ENCODE measurements at regions not wholly inside any gene's neighbourhood (a gene's known extent, or its start where the extent isn't known, plus 50 kb on each side); places are given as distances from the start of the nearest gene placed in this dataset.
"Not testable (repeated sequence)": the region's sequence is repeated elsewhere in the genome, so short reads cannot be mapped to it uniquely, and the experiment has no call there.

DNA sequence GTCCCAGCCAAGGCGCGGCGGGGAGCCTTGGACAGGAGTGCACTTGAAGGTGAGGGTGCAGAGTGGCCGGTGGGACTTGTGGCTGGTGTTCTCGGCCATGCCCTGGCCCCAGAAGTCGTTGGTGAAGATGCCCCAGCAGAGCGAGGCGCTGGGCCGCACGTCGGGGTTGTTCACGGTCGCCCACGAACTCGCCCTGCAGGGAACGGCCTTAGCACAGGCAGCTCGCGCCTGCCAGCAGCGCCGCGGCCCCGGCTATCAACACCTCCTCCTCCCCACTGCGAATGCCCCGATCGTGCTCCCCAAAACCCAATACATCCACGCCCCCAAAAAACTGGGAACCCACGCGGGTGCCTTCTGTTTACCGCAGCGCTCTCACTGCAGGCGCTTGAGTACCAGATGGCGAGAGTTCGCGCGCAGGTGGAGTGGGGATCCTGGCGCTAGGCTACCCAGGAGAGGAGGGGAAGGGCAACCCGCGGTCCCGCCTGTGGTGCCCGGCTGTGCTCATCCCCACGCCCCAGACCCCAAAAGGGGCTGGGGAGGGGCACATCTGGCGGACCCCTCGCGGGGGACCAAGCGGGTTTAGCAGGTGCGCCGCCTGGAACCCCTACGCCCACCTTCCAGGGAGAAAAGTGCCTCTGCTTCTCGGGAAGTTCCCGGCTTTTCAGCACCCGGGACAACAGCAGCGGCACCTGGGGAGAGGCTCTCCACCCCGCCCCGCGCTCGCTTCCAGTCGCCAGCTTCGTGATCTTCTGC, 386.3 kb upstream of the TMTC1 start:
- Mint-ChIP-seq H3K9me3 (peaks cover 0 to 4% of the 10 kb centered on the region in 2 donors), H3K36me3 (peaks cover 0 to 7% of the 10 kb centered on the region in 2 donors), H3K27ac (no peak overlapping the region)
- ATAC-seq (no peak), DNase-seq (ENCODE audit: low spot score in 2 of 2) (no peak)

DNA sequence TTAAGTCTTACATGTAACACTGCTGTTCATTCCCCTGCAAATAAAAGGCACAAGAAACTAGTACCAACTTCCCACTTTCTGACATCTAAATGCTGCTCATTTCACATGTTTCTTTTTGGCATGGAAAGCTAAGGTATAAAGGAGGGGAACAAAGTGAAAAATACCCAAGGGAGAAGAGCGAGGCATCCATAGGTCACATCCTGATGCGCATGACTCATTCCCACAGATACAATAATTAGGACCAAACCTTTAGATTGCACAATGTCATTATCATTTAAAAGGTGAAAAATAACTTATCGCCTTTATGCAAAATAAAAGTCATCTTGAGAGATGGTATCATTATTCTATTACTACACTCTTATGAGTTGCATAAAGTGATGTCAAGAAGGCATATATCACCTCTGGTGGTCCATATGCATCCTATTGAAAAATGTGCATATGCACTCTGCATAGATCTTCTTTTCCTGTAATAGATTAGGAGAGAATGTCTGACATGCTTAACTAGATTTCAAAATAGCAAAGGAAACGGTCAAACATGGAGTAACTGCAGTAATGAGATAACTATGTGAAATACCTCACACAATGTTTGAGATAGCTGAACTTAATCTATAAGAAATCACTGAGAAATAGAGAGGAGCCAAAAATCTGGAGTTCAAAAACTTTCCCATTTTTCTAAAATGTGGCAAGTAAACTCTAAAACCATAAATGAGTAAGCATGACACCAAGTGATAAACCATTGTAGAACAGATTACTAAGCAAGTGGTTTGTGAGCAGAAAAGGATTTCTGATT, 382.5 kb upstream of the TMTC1 start:
- no peak for ATAC-seq
- H3K36me3 Mint-ChIP-seq: peaks cover 0 to 6% of the 10 kb centered on the region in 2 donors

DNA sequence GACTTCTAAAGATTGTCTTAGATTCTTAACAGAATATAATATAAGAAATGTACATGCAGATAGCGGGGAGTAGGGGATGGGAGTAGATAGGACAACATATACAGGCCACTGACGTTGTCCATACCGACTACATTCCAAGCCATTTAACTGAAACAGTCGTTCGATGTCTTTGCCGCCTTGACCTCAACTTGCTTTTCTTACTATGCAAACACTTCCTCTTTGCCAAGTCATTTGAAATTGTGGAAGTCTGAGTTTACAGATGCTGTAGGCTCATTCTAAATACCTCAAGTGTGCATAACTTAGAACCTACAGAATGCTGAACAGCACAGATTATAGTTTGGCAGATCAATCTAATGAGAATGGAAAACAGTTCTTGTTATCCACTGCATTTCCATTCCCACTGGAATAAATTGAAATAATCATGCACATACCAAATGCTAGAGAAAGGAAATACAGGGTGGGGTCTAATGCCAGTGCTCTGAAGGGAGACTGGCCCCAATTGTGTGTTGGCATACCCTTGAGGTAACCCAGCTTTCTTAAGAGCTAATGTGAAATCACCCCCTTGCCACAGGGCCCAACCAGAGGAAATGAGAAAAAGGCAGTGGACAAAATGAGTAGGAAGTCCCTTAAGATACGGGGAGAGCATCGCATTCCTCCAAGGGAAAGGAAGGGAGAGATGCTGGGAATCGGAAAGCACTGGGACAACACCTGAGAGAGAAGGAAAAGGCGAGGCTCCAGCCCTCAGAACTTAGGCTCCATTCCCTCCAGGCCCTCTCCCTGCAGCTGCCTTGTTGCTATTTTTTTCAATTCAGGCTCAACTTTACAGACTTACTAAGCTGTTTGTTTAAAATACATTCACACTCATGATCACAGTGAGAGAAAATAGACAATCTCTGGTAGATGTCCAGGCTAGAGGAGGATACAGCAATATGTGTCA, 380.9 kb upstream of the TMTC1 start:
- ATAC-seq (no peak), DNase-seq (ENCODE audit: low spot score in 2 of 2) (no peak)

More for the DNA sequence above, 382.5 kb upstream of the TMTC1 start:
- no peak for DNase-seq (ENCODE audit: low spot score in 2 of 2)
- H3K9me3 Mint-ChIP-seq: no peaks in the 10 kb centered on the region
- no peak overlapping the region for H3K27ac Mint-ChIP-seq

DNA sequence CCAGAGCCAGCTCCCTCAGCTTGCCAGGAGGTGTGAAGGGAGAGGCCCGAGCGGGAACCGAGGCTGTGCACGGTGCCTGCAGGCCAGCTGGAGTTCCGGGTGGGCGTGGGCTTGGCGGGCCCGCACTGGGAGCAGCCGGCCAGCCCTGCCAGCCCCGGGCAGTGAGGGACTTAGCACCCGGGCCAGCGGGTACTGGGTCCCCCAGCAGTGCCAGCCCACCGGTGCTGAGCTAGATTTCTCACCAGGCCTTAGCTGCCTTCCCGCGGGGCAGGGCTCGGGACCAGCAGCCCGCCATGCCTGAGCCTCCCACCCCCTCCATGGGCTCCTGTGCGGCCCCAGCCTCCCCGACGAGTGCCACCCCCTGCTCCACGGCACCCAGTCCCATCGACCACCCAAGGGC, 373.1 kb upstream of the TMTC1 start:
- H3K27ac Mint-ChIP-seq; H3K36me3 Mint-ChIP-seq; ATAC-seq; DNase-seq (ENCODE audit: low spot score in 2 of 2): not testable (repeated sequence)
- H3K9me3 Mint-ChIP-seq: peaks cover 7 to 14% of the 10 kb centered on the region in 2 donors

More for the DNA sequence above, 380.9 kb upstream of the TMTC1 start:
- Mint-ChIP-seq H3K36me3 (no peaks in the 10 kb centered on the region), H3K27ac (no peak overlapping the region), H3K9me3 (no peaks in the 10 kb centered on the region)

DNA sequence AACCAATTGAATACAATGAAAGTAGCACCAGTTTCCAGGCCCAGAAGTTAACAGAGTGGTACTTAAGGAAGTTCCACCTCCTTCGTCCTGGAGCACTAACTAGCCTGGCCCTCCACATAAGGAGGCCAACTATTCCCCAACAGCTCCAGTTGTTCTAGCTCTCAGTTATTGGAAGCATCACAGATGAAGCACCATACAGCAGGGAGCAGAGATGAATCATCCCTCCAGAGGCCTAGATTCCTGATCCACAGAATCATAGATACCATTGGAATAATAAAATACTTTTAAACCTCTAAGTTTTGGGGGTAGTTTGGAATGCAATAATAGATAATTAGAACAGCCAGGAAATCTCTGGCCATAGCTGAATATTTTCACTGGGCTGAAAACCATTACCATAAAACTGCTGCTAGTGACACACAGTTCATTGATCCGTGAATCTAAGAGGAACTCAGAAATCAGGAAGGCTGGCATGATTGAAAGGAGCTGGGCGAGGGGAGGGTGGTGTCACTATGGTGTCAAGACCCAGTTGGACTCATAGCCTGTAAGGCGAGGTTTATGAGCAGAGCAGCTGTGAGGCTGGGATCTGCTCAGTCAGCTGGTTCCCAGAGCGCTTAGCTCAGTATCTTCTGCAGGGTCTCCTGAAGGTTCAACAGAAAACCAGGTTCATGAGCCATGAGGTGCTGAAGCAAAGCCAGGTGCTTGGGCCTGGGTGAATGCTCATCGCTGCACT, 371.4 kb upstream of the TMTC1 start:
- no peaks in the 10 kb centered on the region for H3K36me3 Mint-ChIP-seq
- DNase-seq (ENCODE audit: low spot score in 2 of 2) (no peak), ATAC-seq (no peak)
- no peak overlapping the region for H3K27ac Mint-ChIP-seq
- H3K9me3 Mint-ChIP-seq: peaks cover 10 to 18% of the 10 kb centered on the region in 2 donors

DNA sequence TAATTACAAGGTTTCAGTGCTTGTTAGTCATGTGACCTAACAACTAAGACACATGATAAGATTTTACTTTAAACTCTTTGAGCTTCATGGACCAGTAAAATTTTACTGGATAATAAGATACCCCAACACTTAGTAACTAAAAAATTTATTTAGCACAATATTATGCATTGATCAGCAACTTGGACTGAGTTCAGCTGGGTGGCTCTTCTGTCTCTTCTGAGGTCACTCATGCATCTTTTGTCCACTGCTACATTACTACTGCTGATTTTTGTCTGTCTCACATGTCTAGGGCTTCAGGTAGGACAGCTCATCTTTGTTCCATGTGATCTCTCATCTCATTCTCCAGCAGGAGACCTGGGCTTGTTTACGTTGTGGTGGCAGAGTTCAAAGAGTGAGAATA, 370.2 kb upstream of the TMTC1 start:
- ATAC-seq (no peak), DNase-seq (ENCODE audit: low spot score in 2 of 2) (no peak)
- H3K36me3 Mint-ChIP-seq: no peaks in the 10 kb centered on the region
- H3K9me3 Mint-ChIP-seq: peaks cover 12 to 15% of the 10 kb centered on the region in 2 donors
- no peak overlapping the region for H3K27ac Mint-ChIP-seq

DNA sequence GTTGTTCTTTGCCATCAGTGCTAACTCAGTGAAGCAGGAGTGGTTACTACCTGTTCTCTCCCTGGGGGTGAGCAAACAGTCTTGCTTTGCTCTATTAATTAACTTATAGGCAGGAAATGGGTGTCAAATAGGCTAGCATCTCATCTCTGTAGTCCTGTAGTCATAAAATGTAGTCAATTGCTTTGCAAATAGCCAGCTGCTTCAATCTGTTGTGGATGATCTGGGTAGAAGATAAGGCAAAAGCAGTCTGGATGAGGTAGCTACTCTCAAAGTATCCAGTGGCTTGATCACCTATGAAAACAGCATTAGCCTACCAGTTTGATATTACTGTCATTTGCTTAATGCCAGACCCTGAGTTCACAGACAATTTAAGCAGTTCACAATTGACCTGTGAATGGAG, 369.0 kb upstream of the TMTC1 start:
- no peak for DNase-seq (ENCODE audit: low spot score in 2 of 2)
- H3K27ac Mint-ChIP-seq: no peak overlapping the region
- H3K36me3 Mint-ChIP-seq: no peaks in the 10 kb centered on the region
- no peak for ATAC-seq
- peaks cover 13 to 14% of the 10 kb centered on the region in 2 donors for H3K9me3 Mint-ChIP-seq

DNA sequence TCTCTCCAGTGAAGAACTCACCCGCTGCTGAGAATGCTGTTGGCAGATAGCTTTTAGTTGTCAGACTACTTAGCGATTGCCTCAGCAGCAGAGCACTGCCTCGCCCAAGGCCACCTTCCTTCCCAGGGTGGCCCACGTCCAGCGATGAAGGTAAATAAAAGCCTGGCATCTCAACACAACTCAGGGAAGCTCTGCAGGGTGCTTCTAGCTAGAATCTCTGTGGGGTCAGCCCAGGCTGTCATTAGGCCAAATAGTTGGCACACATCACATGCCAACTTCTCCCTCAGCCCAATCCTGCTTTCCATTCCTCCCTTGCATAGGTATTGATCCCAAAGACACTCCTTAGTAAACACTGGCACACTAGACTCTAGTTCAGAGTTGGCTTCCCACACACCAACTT, 368.1 kb upstream of the TMTC1 start:
- no peak for ATAC-seq
- DNase-seq (ENCODE audit: low spot score in 2 of 2): no peak
- H3K27ac Mint-ChIP-seq: no peak overlapping the region

DNA sequence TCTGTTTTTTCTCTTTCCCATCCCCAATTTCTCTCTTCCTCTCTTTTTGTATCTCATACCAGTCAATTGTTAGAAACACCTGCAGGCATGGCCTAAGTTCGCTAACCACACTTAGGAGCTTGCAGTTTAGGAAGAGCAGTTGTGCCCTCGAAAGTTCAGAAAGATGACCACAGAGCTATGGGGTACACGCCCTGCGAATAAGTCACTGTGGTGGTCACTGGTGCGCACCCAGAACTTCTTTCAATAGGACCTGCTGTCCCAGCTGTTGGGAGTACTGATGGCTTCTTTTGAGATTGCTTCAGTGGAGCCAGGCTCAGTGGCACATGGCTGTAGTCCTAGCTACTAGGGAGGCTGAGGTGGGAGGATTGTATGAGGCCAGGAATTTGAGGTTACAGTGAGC, 362.8 kb upstream of the TMTC1 start:
- no peaks in the 10 kb centered on the region for H3K36me3 Mint-ChIP-seq
- no peak for DNase-seq (ENCODE audit: low spot score in 2 of 2)
- no peak for ATAC-seq
- no peak overlapping the region for H3K27ac Mint-ChIP-seq
- peaks cover 4 to 9% of the 10 kb centered on the region in 2 donors for H3K9me3 Mint-ChIP-seq

More for the DNA sequence above, 368.1 kb upstream of the TMTC1 start:
- peaks cover 13 to 14% of the 10 kb centered on the region in 2 donors for H3K9me3 Mint-ChIP-seq
- no peaks in the 10 kb centered on the region for H3K36me3 Mint-ChIP-seq

DNA sequence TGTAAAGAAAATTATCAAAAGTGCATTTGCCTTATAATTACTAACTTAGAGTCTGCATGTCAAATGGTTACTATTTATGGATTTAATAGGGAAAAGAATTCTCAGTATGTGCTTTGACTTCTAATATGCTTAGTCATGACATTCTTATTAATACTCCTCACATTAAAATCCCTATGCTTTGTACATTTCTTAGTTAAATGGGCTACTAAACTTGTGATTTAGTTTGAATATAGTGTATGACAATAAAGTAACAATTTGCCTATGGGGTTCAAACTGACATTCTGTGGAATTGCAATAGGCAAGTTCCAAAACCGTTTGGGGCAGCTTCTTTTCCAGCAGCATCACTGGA, 361.9 kb upstream of the TMTC1 start:
- Mint-ChIP-seq H3K36me3 (no peaks in the 10 kb centered on the region), H3K9me3 (peaks cover 4 to 5% of the 10 kb centered on the region in 2 donors), H3K27ac (no peak overlapping the region)
- no peak for ATAC-seq
- DNase-seq (ENCODE audit: low spot score in 2 of 2): no peak

DNA sequence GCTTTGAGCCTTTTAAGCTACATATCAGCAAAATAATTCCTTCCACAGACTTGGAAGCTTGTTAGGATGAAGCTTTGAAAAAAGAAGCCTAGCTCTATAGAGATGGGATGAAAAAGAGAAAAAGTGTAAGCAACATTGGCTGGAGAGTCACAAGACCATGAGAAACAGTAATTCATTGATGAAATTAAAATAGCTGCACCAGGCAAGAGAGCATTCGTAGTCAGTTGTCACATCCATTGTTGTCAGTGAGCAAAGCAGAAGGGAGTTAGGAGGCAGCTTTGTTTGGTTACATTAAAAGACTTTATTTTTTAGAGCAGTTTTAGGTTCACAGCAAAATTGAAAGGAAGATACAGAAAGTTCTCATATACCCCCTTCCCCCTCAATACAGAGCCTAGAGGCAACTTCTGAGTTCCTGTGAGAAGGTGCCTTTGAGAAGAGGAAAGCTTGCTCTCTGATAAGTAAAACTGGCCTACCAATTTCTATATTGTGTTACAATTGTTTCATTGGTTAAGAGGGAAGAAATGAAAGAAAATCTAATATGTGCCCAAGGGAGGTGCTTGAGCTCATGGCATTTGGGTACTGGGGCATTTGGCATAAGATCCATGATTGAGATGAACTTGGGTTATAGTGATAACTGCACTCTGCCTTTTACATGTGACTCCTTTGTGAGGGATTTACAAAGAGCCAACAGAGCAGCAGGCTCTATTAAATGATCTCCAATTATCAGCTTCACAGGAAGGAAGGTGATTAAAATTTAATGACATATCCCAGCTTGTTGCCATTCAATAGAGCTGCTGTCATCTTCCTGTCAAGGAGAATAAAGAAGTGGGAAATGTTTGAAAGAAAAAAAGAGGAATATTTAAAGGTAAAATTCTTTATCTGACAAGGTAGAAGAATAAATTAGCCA, 361.3 kb upstream of the TMTC1 start:
- H3K36me3 Mint-ChIP-seq: no peaks in the 10 kb centered on the region
- no peak for ATAC-seq
- DNase-seq (ENCODE audit: low spot score in 2 of 2): no peak
- H3K27ac Mint-ChIP-seq: no peak overlapping the region
- H3K9me3 Mint-ChIP-seq: peaks cover 4 to 5% of the 10 kb centered on the region in 2 donors

DNA sequence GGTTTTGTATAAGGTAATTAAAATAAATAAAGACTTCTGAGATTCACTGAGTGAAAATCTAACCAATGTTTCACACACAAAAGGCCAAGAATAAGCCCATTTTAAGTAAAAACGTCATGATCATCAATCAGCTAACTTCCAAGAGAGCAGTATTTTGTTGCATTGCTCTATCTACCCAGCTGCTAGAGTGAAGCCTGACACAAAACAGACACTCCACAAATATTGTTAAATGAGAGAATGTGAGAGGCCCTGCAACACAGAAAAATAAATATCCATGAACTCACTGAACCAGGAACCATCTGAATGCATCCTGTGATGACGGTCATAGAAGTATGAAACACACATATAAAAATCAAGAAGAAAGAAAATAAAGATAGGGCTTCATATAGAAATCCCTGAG, 358.6 kb upstream of the TMTC1 start:
- no peak for DNase-seq (ENCODE audit: low spot score in 2 of 2)
- Mint-ChIP-seq H3K27ac (no peak overlapping the region), H3K9me3 (peaks cover 0 to 5% of the 10 kb centered on the region in 2 donors), H3K36me3 (no peaks in the 10 kb centered on the region)
- no peak for ATAC-seq

DNA sequence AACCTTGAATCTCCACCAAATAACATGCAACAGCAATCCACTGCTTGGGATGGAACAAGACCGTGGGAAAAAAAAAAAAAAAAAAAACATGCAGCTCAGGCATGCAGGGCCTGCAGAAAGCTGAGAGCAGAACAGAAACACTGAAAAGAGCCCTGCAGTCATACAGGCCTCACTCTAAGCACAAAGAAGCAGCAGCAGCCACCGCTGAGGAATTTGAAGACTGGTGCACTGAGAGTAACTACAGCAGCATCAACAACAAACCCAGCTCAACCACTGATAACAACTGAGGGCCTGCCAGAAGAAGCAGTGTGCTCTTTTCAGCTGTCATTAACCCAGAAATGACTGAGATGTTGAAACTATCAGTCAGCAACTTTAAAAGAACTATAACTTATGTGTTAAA, 354.7 kb upstream of the TMTC1 start:
- Mint-ChIP-seq H3K9me3 (no peaks in the 10 kb centered on the region), H3K27ac (no peak overlapping the region), H3K36me3 (no peaks in the 10 kb centered on the region)
- ATAC-seq (no peak), DNase-seq (ENCODE audit: low spot score in 2 of 2) (no peak)

DNA sequence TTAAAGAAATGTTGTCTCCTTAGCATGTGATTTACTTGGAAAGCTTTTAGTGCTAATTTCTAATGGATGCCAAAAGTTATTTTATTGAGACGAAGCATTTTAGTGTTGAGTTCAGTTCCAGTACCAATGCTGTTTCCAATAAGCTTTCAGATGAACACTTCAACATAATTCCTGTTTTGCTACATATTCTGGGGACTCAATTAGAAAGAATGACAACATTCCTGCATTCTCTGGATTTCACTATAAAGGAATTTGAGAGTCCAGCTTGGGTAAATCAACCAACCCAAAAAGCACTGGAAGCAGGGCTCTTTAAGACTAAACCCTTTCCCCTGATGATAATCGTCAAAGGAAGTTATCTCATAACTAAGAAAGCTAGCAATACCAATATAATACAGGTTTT, 353.0 kb upstream of the TMTC1 start:
- no peak for DNase-seq (ENCODE audit: low spot score in 2 of 2)
- ATAC-seq: no peak
- Mint-ChIP-seq H3K9me3 (peaks cover 0 to 3% of the 10 kb centered on the region in 2 donors), H3K27ac (no peak overlapping the region), H3K36me3 (no peaks in the 10 kb centered on the region)

DNA sequence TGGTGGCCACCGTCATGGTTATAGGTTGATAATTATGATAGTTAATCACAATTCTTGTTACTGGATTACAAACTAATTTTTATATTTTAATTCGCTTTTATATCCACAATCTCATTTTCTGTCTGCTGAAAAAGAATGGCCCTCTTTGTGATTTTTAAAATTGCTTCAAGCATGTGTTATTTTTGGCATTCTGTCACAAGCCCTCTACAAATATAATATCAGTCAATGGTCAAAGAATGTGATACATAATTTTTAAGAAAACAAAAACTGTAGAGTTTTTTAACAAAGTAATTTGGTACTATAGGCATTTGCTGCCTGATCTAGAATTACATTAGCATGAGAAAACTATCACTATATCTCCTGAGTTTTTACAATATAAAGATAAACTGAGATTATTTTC, 352.0 kb upstream of the TMTC1 start:
- Mint-ChIP-seq H3K36me3 (no peaks in the 10 kb centered on the region), H3K9me3 (peaks cover 0 to 3% of the 10 kb centered on the region in 2 donors), H3K27ac (no peak overlapping the region)
- no peak for ATAC-seq
- no peak for DNase-seq (ENCODE audit: low spot score in 2 of 2)

All from activated naive CD4-positive, alpha-beta T cell treated with anti-CD3 and anti-CD28 coated beads, Interleukin-2, amount 50 U/mL, for 72 hours (primary cell).